Hematopoietic multipotent progenitor cell treated with erythropoietin and hydrocortisone succinate and interleukin-3 and kit ligand, for 6 days (in vitro differentiated cells): ENCODE measurements at regions not wholly inside any gene's neighbourhood (a gene's known extent, or its start where the extent isn't known, plus 50 kb on each side); places are given as distances from the start of the nearest gene placed in this dataset.
"Not testable (repeated sequence)": the region's sequence is repeated elsewhere in the genome, so short reads cannot be mapped to it uniquely, and the experiment has no call there.

Experiments
- DNase-seq: peaks from one replicate; pipeline ENCODE4 v3.0.0-alpha.2; 2015

GRCh38 chr1:222865718-222866117 is 50.9 kb downstream of the DISP1 start:
- no peak for DNase-seq

DNA sequence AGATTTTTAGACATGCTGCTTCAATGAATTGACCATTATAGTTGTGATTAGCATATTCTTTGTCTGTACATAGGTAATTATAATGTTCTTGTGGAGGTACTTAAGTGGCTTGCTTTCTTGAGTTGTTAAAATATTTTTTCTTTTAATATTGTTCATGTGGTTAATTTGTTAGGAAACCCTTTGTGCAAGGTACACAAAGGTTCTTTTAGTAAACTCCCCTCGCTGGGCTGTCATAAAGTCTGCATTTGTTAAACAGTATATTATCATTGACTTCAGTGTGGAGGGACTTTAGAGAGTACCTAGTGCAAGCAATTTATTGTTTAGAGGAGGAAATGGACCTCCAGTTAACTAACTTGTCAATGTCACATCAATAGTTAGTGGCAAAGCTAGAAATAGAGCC is 52.5 kb downstream of the DISP1 start:
- no peak for DNase-seq

DNA sequence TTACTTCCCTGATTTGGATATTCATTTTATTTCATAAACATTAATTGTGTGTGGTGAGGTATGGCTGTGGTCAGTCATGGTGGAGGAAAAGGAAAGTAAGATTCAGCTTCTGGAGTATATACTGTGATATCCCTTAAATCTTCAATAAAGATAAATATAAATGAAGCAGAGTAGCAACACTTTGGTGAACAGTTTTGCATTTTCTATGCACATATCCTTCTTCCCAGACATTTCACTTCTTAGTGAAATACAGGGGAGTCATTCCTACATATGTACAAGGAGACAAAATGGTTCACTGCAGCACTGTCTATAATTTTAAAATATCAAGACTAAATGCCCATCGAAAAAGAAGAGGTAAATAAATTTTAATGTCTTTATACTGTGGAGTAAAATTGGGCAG is 61.3 kb downstream of the DISP1 start:
- no peak for DNase-seq

- no peak for DNase-seq
Observed at GRCh38 chr1:222877854-222878253, 63.0 kb downstream of the DISP1 start.

- DNase-seq: no peak
Observed at GRCh38 chr1:222880587-222880986, 65.7 kb downstream of the DISP1 start.

- peak; percentile 13 for DNase-seq
Observed at GRCh38 chr1:222886194-222886854, 71.5 kb downstream of the DISP1 start.

- DNase-seq: no peak
Observed at GRCh38 chr1:222886878-222887351, 72.1 kb downstream of the DISP1 start.

- no peak for DNase-seq
Observed at GRCh38 chr1:222889440-222889839, 74.6 kb downstream of the DISP1 start.

DNA sequence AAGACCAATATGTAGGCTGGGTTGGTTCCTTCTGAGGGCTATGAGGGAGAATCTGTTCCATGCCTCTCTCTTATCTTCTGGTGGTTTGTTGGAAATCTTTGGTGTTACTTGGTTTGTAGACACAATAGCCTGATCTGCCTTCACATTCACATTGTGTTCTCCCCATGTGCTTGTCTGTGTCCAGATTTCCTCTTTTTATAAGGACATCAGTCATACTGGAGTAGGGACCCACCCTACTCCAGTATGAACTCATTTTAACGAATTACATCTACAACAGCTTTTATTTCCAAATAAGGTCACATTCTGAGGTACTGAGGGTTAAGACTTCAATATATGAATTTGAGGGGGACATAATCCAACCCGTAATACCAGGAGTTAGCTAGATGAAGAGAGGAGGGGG is 75.9 kb downstream of the DISP1 start:
- DNase-seq: no peak

- no peak for DNase-seq
Observed at GRCh38 chr1:222891578-222891977, 76.7 kb downstream of the DISP1 start.

GRCh38 chr1:222892137-222892769 is 77.4 kb downstream of the DISP1 start:
- DNase-seq: no peak

DNA sequence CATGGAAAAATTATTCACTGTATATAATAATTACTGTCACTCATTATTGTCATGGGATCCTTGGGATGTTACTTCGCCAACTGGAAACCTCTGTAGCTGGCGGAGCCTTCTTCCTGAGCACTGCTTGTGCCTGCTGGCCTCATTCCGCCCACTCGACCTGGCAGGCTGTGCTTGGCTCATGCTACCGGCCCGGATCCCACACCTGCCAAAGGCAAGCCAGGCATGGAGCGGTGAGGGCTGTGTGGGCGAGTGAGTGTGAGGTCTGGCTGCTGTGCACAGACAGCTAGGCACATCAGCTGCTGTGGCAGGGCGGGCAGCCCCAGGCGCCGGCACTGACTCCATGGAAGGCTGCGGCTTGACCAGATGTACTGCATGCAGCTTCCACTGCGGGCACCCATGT is 78.4 kb downstream of the DISP1 start:
- DNase-seq: no peak

DNA sequence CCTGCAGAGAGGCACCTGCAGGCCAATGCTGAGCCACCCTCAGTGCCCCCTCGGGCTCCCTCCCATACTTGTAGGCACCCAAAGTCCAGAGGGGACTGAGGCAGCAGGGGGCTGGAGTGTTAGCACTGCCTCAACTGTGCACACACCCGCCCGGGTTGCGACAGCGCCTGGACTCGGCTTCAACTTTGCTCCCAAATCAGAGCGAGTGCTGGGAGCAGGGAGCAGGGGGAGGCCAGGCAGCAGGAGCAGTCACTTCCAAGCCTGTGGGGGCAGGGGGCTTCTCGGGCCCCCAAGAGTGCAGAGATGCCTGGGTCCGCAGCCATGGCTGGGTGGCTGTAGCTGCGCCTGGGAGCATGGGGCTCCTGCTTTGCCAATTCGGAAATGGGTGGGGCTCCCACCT is 79.5 kb downstream of the DISP1 start:
- no peak for DNase-seq

DNA sequence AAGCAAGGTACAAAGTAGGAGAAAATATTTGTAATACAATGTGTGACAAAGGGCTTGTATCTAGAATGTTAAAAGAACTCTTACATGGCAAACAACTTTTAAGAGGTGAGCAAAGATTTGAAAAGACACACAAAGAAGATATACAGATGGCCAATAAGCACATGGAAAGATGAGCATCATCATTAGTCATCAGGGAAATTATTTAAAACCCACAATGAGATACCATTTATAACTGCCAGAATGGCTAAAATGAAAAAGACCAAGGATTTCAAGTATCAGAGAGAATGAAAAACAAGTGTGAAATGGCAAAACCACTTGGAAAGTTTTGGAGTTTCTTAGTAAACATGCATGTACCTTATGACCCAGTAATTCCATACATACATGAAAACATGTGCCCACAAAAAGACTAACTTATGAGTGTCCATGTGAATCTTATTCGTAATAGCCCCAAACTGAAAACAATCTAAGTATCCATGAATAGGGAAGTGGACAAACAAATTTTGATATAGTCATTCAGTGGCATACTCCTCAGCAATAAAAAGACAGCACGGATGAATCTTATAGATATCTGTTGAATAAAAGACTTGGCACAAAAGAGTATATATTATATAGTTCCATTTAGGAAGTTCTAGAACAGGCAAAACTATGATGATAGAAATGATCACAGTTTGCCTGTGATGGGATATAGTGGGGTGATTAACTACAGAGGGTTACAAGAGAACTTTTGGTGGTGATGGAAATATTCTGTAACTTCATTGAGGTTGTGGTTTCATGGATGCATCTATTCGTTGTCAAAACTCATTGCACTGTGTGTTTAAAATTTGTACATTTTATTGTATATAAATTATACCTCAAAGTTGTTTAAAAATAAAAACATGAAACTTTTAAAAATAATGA is 82.0 kb downstream of the DISP1 start:
- DNase-seq: no peak

GRCh38 chr1:222897527-222898190 is 82.8 kb downstream of the DISP1 start:
- DNase-seq: peak; percentile 5

DNA sequence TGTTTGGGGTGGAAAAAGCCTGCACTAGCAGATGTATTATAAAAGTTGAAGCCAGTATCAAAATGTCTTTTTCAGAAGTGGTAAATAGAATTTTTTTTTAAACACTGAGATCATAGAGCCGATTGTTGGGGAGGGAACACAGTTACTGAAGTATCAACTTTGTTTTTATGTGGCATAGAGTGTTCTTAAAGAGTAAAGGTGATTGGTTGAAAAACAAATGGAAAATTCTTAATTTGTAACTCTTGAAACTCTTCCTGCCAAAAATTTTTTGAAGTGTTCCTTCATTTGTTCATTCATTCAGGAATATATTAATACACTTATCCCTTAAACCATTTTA is 83.3 kb downstream of the DISP1 start:
- no peak for DNase-seq

- no peak for DNase-seq
Observed at GRCh38 chr1:222899471-222899870, 84.6 kb downstream of the DISP1 start.

GRCh38 chr1:222904451-222904850 is 89.6 kb downstream of the DISP1 start:
- no peak for DNase-seq

DNA sequence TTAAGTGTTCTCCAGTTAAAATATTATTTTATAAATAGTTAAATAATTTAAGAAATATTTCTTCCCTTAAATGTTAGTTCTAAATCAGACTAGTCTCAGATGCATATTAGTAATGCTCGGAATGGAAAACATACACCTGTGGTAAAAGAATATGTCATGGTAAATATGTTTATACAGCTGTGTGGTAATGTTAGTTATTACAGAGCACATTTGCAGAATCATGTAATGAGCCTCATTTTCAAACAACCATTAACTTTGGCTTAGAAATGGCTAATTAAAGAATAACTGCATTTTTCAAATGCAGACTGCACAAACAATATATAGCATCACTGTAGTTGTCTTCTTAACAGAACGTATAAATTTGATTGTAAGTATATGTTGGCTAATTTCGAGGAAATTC is 90.3 kb downstream of the DISP1 start:
- DNase-seq: no peak

GRCh38 chr1:222906271-222906739 is 91.5 kb downstream of the DISP1 start:
- not testable (repeated sequence) for DNase-seq

DNA sequence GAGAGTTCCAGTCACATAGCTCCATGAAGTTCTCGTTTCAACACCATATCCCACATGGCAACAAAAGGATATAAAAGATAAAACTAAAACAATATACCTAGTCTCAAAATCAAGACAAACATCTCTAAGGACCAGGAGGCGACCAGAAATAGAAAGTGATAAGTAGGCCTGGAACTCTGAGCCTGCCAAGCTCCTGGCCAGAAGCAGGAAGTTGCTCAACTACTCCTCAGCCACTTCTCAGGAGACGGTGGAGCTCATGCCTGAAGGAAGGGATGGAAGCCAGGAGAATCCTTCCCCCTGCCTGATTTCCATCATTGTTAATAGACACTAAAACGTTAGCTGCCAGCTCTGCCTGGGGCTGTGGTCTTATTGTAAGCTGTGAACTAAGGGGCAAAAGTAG is 94.7 kb downstream of the DISP1 start:
- DNase-seq: no peak

DNA sequence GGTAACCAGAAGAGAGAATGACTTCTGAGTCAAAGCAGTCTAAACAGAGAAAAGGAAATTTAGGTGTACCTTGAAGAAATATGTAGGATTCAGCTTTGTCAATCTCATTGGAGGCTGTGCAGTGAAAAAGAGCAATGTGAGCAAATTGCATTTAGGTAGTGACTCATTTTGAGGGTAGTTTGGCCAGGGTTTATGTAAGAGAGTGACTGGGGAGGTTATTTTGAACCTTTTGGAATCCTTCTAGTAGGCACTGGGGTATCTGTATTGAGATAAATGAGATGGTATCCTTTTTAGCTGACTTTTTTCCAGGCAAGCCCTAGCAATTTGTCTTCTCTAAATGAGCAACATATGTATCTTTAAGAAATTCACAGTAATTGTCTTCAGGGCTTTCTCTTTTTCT is 95.9 kb downstream of the DISP1 start:
- no peak for DNase-seq

GRCh38 chr1:222911866-222912265 is 97.0 kb downstream of the DISP1 start:
- no peak for DNase-seq
